Myocyte (in vitro differentiated cells): ENCODE measurements at regions not wholly inside any gene's neighbourhood (a gene's known extent, or its start where the extent isn't known, plus 50 kb on each side); places are given as distances from the start of the nearest gene placed in this dataset.
"Not testable (repeated sequence)": the region's sequence is repeated elsewhere in the genome, so short reads cannot be mapped to it uniquely, and the experiment has no call there.

ENCODE experiments used
- DNase-seq: peaks from one replicate; pipeline ENCODE4 v3.0.0-alpha.2; 2012; ENCODE audit warnings: low read depth

DNA sequence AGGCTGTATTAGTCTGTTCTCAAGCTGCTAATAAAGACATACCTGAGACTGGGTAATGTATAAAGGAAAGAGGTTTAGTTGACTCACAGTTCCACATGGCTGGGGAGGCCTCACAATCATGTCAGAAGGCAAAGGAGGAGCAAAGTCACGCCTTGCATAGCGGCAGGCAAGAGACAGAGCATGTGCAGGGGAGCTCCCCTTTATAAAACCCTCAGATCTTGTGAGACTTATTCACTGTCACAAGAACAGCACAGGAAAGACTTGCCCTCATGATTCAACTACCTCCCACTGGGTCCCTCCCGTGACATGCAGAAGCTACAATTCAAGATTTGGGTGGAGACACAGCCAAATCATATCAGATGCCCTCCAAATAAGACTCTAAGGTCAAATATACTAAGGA is 139.4 kb upstream of the TOP1 start:
- DNase-seq: not testable (repeated sequence)

DNA sequence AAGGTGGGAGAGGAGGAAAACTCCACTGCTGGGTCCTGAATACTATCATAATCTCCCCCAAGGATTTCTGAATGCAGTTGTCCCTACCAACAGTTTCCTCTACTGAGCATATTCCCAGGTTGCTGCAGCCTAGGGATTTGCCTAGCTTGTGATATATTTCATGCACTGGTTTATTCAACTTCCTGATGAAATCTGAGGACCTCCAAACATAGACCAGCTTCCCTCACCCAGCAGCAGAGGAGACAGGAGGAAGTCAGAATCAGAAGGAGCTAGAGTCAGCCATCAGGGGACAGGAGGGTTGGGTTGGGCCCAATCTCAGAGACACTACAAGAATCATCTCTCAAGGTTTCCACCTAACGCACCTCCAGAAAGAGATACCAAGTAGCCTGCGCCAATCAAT is 138.4 kb upstream of the TOP1 start:
- no peak for DNase-seq

DNA sequence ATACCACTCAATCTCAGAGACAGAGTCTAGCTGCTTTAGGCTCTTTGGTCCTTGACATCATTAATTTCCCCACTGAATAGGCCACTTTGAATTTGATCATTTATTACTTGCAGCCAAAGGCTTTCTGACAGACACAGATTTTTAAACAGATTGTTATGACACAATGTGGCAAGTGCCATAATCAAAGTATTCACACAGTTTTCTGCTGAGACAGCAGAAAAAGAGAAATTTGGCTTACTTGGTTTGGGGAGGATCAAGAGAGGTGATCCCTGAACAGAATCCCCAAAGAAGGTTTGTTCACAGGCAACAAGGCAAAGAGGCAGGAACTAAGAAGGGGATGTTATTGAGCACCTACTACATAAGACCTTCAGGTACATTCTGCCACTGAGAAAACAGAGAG is 138.0 kb upstream of the TOP1 start:
- no peak for DNase-seq

DNA sequence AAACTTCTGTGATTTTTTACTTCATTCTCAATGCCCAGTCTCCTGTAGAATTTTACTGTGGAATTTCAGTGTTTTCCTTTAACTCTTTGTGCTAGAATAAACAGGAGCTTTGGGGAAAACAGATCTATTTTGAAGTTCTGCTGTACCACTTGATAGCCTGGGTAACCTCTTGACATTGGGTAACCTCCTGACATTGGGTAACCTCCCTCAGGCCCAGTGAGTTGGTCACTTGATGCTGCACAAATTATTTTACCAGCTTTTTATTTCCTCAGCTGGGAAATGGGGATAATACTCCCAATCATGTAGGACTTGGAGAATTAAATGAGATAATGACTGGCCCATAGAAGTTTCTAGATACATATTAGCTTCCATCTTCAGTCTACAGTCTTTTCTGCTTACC is 137.3 kb upstream of the TOP1 start:
- DNase-seq: no peak

DNA sequence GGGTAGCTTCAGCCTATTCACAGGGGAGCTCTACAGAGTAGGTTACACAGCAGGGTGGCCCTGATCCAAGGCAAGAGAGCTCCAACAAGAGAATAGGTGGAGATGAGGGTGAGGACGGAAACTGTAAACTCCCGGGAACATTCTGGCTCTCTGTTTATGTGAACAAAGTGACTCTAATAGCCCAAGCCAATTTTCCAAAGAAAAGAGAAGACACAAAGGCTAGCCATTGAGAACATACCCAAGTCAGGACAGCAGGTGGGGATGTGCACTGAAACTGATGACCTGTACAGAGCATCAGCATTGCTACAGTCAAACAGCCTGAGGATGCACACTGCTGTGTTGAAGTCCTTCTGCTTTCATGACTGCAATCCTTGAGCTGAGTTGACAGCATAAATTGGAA is 136.0 kb upstream of the TOP1 start:
- no peak for DNase-seq

DNA sequence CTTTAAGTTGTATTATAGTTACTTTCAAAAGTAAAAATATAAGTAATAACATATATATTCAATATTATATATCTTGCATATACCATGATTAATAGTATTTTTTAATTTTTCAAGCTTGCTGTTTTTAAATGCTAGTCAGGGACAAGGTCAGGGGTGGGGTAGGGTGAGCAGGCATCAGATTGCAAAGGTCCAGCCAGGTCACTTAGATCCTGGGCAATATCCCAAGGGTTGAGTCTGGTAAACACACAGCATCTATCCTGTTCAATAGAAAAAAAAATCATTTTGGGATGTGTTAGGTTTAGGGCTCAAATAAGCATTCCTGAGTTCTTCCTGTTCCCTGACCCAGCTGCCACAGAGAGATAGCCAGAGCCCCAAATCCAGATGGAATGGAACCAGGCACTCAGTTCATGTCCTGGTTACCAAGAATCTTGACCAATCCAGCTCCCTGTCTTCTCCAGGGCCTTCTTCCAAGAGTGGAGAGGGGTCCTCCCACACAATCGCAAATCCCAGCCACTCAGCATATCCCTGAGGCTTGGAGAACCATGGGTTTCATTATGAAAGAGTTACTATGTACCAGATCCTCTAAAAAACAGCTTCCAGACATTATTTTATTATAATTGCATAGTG is 134.9 kb upstream of the TOP1 start:
- DNase-seq: no peak

DNA sequence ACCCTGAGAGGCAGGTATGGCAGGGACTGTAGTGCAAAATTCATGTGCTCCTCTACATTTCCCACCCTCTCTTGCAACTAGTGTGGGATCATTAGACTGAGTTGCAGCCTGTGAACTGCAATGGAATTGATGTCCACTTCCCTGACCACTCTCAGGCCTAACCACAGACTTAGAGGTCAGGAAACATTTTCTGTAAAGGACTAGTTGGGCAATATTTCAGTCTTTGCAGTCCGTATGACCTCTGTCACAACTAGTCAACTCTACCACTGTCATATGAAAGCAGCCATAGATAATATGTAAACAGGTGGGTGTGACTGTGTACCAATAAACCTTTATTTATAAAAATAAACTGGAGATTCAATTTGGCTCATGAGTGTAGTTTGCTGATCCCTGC is 134.4 kb upstream of the TOP1 start:
- DNase-seq: no peak

DNA sequence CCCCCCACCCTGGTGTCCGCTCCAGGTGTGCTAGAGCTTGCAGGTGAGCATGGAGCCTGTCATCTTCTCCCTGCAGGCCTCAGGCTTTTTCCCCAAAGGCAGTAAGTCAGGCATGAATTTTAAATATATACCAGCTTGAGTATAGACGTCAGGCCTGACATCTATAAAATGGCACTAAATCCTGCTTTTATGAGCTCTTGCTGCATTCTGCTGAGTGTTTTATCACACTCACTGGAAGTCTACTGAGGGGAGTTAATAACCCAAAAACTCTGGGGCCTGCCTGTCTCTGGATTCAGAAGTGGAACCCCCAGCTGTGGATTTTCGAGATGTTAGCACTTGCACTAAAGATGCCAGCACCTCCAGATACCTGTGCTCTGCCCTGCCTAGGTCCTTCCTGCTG is 133.4 kb upstream of the TOP1 start:
- DNase-seq: no peak

DNA sequence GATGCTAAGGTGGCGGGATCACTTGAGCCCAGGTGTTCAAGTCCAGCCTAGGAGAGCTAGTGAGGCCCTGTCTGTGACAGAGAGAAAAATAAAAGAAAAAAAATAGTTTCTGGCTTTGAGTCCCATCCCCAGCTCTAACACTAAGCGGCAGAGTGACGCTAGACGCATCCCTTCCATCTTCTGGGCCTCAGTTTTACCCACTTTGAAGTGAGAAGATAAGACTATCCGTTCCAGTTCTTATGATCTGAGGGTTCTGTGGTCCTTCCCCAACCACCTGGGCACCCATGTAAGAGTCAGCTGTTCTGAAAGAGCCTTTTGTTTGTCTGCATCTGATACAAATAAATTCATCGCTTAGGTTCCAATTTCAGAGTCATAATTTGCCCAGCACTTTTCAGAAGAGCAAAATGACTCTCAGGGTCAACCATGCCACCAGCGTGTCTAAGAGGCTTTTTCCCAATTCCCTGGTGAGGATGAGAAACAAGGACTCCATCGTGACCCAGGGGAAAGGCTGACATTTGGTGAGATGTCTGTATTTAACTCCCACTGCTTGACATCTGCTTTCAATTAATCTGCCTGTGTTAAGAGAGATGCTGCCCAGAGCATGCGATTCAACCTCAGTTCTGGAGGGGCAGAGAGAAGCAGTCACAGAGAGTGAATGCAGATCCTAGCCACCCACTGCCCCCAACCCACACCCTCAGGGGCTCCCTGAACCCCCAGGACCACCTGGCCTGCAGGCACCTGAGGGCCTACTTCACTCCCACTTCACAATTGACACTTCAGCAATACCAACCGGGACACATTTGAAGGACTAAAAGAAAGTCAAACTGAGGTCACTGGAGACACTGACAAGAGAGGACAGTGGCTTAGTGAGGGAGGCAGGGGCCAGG is 131.6 kb upstream of the TOP1 start:
- DNase-seq: peak; percentile 10

DNA sequence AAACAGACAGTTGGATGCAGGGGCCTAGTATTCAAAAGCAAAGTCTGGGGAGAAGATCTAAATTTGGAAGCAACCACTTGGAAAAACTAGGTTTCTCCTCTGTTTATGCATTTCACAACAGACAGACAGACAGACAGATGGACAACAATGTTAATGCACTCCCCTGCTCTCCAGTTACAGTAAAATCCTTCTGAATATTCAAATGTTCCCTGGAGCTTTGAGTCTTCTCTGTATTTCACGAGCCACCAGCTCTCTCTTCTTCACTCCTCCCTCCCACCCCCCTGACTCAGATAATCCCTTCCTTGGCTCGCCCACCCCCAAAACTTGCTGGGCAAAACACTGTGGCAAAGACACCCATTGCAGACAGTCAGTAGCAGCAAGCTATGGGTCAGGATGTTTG is 129.3 kb upstream of the TOP1 start:
- DNase-seq: no peak

DNA sequence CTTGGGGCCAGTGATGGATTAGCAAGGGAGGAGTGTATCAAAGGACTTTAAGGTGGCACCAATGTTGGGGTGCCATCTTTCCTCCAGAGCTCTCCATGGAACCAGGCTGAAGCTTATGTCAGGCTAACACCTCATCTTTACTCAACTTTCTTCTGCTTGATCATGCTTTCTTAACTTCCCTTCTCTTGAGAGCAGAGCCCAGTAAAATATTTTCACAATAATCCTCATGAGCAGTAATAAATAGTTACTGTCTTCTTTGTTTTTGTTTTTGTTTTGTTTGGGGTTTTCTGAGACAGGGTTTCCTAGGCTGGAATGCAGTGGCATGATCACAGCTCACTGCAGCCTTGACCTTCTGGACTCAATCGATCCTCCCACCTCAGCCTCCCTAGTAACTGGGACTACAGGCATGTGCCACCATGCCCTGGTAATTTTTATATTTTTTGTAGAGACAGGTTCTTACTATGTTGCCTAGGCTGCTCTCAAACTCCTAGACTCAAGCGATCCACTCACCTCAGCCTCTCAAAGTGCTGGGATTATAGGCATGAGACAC is 127.9 kb upstream of the TOP1 start:
- DNase-seq: no peak

DNA sequence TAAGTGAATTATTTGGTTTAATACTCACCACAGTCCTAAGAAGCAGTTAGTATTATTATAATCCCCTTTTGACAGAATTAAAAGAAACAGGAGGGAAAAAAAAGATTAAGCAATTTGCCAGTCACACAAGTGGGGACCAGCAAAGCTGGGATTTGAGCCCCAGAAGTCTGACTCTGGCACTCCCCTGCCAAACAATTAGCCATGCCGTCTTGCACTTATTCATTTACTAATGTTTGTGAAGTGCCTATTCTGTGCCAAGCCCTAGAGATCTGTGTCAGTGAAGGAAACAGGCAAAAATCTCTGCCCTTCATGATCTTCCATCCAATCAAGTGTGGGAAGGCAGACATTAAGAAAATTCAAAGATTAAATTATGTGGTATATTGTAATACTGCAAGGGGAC is 126.0 kb upstream of the TOP1 start:
- no peak for DNase-seq

DNA sequence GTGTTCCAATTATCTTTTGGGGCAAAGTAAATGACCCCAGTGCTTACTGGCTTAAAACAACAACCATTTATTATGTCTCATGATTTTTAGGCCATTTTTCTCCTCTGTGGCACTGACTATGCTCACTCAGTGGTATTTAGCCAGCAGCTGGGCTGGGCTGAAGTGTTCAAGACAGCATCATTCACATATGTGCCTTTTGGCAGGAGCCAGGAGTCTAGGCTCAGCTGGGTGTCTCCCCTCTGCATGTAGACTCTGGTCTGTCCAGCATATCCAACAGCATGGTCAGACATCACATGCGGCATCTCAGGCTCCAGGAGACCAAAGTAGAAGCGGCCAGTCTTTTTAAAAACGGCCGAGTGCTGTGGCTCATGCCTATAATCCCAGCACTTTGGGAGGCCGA is 120.3 kb upstream of the TOP1 start:
- DNase-seq: no peak

DNA sequence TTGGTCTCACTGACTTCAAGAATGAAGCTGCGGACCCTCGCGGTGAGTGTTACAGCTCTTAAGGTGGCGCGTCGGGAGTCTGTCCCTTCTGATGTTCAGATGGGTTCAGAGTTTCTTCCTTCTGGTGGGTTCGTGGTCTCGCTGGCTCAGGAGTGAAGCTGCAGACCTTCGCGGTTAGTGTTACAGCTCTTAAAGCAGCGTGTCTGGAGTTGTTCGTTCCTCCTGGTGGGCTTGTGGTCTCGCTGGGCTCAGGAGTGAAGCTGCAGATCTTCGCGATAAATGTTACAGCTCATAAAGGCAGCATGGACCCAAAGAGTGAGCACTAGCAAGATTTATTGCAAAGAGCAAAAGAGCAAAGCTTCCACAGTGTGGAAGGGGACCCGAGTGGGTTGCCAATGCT is 119.1 kb upstream of the TOP1 start:
- DNase-seq: not testable (repeated sequence)

DNA sequence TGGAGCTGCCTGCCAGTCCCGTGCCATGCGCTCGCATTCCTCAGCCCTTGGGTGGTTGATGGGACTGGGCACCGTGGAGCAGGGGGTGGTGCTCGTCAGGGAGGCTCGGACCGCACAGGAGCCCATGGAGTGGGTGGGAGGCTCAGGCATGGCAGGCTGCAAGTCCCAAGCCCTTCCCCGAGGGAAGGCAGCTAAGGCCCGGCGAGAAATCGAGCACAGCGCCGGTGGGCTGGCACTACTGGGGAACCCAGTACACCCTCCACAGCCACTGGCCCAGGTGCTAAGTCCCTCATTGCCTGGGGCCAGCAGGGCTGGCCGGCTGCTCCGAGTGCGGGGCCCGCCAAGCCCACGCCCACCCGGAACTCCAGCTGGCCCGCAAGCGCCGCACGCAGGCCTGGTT is 118.2 kb upstream of the TOP1 start:
- DNase-seq: not testable (repeated sequence)

DNA sequence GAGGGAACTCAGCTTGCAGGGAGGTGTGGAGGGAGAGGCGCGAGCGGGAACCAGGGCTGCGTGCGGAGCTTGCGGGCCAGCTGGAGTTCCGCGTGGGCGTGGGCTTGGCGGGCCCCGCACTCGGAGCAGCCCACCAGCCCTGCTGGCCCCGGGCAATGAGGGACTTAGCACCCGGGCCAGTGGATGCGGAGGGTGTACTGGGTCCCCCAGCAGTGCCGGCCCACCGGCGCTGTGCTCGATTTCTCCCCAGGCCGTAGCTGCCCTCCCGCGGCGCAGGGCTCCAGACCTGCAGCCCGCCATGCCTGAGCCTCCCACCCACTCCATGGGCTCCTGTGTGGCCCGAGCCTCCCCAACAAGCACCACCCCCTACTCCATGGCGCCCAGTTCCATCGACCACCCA is 117.5 kb upstream of the TOP1 start:
- DNase-seq: not testable (repeated sequence)

DNA sequence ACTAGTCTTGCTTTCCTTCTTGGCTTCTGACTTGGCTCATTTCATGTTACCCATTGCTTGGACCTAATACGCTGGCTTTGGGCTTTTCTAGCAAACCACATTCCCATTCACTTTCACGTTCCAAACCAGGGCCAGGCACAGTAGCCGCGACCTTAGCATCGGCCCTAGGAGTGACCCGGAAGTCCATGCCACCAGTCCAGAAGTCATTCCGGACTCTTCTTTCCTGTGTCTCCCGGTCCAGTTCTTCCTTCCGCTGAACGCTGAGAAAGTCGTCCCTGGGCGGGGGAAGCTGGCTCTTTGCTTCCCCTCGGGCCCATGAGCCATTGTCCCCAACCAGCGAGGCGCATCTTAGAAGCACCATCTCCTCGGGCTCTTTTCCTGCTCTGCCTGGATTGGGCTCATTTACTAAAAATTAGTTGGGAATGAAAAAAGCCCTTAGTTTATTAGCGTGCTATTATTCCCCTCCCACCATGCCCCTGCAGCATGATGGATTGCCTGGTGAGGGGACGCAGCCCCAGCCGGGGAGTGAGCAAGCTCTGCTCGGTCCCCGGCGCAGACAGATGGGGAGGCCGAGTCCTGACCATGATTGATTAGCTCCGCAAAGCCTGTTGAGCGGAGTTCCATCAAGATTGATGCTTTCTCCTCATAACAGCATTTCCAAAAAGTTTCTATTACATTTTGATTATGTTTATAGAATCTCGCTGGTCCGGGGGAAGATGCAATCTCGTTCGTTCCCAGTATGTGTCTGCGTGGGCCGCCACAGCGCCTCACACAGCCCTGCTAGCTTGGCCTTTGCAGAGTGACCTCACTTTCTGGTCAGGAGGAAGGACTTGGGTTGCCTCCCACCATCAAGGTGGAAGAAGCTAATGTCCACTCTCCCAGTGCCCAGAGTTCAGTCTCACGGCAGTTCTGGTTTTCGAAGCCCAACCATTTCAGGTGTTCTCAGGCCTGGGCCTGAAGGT is 115.1 kb upstream of the TOP1 start:
- DNase-seq: no peak

DNA sequence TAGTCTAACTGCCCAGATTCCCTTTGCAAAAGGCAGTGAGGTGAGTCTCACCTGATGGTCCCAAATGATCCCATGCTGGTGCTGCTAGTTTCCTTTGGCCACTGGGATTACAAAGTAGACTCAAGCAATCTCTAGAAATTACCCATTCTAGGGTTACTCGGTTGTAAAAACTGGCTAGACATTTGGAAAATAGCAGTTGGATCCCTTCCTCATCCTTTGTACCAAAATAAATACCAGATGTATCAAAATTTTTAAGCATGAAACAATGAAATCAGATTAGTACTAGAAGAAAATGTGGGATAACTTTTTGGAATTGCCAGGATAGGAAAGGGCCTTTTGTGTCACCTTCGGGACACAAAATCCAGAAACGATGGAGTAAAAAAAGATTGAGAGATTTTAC is 112.9 kb upstream of the TOP1 start:
- DNase-seq: no peak

DNA sequence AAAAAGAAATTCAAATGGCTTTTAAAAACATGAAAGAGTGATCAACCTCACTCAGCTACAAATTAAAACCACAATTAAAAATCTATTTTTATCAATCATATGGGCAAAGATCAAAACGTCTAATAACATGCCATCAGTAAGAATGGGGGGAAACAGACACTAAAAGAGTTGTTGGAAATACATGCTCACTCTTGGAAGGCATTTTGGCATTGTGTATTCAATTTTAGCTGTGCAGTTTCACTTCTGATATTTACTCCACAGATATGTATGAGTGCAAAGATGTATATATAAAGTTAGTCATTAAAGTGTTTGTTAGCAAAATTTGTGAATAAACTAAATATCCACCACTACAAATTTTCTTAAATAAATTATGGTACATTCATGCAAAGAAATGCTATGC is 112.3 kb upstream of the TOP1 start:
- no peak for DNase-seq

DNA sequence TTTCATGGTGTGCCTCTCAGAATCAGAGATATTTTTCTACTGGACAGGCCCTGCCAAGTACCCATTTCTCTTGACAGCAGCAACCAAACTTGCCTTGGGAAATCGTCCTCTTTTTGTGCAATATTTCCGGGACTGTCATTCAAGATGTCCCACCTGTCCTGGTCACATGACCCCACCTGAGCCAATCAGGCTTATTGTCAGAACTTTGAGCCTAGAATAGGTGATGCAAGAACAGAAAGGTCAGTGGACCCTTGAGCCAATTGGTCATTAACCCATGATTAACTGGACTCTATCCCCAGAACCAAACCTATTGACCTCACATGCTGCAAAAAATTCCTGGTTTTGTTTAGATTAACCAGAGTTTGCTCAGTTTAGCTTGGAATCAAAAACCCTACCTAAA is 108.3 kb upstream of the TOP1 start:
- DNase-seq: no peak

DNA sequence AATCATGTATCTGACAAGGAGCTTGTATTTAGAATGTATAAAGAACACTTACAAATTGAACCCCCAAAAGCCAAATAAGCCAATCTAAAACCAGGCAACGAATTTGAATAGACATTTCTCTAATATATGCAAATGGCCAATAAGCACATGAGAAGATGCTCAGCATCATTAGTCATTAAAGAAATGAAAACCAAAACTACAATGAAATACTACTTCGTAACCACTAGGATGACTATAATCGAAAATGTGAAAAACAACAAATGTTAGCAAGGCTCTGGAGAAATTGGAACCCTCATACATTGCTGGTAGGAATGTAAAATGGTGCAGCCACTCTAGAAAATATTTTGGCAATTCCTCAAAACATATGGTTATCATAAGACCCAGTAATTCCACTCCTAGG is 105.8 kb upstream of the TOP1 start:
- DNase-seq: no peak
